Fibroblast of mammary gland (primary cell): ENCODE measurements at regions not wholly inside any gene's neighbourhood (a gene's known extent, or its start where the extent isn't known, plus 50 kb on each side); places are given as distances from the start of the nearest gene placed in this dataset.

Experiments used
- DNase-seq: peaks from one replicate; pipeline ENCODE4 v3.0.0-alpha.2; 2010; ENCODE audit warnings: low read depth
- H3K4me3 ChIP-seq: 2 replicates; pipeline ENCODE4 v1.5.1; 2011; ENCODE audit warnings: low read depth, mild to moderate bottlenecking, low read length, moderate library complexity; ENCODE audit not compliant: control insufficient read depth
- CTCF ChIP-seq: conservative IDR thresholded peaks from 2 replicates; pipeline ENCODE4 v1.5.1; 2011; ENCODE audit warnings: low read depth, low read length, inconsistent platforms; ENCODE audit not compliant: control insufficient read depth, insufficient read depth

- TF ChIP-seq CTCF = no peak
- no peak for DNase-seq
These were observed 138.1 kb downstream of the SUCLG1 start for GRCh38 chr2:84320940-84321339.

GRCh38 chr2:84319581-84319980 lies 139.5 kb downstream of the SUCLG1 start:
- no peak for DNase-seq
- TF ChIP-seq CTCF = no peak
- no peak overlapping the region for H3K4me3 ChIP-seq

More at GRCh38 chr2:84320940-84321339, 138.1 kb downstream of the SUCLG1 start:
- no peak overlapping the region for H3K4me3 ChIP-seq

- TF ChIP-seq CTCF = no peak
- H3K4me3 ChIP-seq = no peak overlapping the region
- no peak for DNase-seq
These were observed 141.9 kb downstream of the SUCLG1 start for GRCh38 chr2:84317135-84317534.

- peak; percentile 71 for DNase-seq
- TF ChIP-seq CTCF = peak; percentile 96
- no peak overlapping the region for H3K4me3 ChIP-seq
These were observed 144.2 kb downstream of the SUCLG1 start for GRCh38 chr2:84314901-84315330.

- DNase-seq = no peak
- H3K4me3 ChIP-seq = no peak overlapping the region
- no peak for TF ChIP-seq CTCF
These were observed 144.8 kb downstream of the SUCLG1 start for GRCh38 chr2:84314250-84314649.

GRCh38 chr2:84309281-84309680 lies 149.8 kb downstream of the SUCLG1 start:
- DNase-seq = no peak
- no peak for TF ChIP-seq CTCF
- no peak overlapping the region for H3K4me3 ChIP-seq

GRCh38 chr2:84306361-84306760 lies 152.7 kb downstream of the SUCLG1 start:
- DNase-seq = no peak
- TF ChIP-seq CTCF = no peak
- H3K4me3 ChIP-seq = no peak overlapping the region
